Gastroesophageal sphincter (tissue), 4 donors: ENCODE measurements at regions not wholly inside any gene's neighbourhood (a gene's known extent, or its start where the extent isn't known, plus 50 kb on each side); places are given as distances from the start of the nearest gene placed in this dataset.
"Not testable (repeated sequence)": the region's sequence is repeated elsewhere in the genome, so short reads cannot be mapped to it uniquely, and the experiment has no call there.

ENCODE experiments used
- ATAC-seq: fragments of 150-250 bp; one replicate; pipeline ENCODE4 v1.9.1; 2016; ENCODE audit warnings: mild to moderate bottlenecking, moderate library complexity
- H3K27ac ChIP-seq, 4 donors: fragments of 200-600 bp; sonication (generic) in 3 of 4; 1 replicate in 3 of 4; 2 replicates in 1 of 4; pipeline ENCODE4 v1.5.1; 2016 to 2019
- H3K27me3 ChIP-seq: fragments of 200-600 bp; sonication (generic); one replicate; pipeline ENCODE4 v1.5.1; 2019
- H3K36me3 ChIP-seq, 2 donors: fragments of 200-600 bp; sonication (generic); one replicate each; pipeline ENCODE4 v1.5.1; 2019; ENCODE audit warnings: control low read depth in 1 of 2
- H3K4me1 ChIP-seq, 3 donors: fragments of 200-600 bp; sonication (generic); 1 replicate in 2 of 3; 2 replicates in 1 of 3; pipeline ENCODE4 v1.5.1; 2016 to 2019; ENCODE audit warnings: control low read depth in 2 of 3
- H3K4me3 ChIP-seq, 2 donors: fragments of 200-600 bp; sonication (generic); one replicate each; pipeline ENCODE4 v1.5.1; 2019; ENCODE audit warnings: mild to moderate bottlenecking in 1 of 2, moderate library complexity in 1 of 2
- H3K9me3 ChIP-seq, 3 donors: fragments of 200-600 bp; sonication (generic); one replicate each; pipeline ENCODE4 v1.5.1; 2017 to 2019; ENCODE audit warnings: control low read depth in 2 of 3
- EP300 ChIP-seq: sonication (generic); formaldehyde crosslinking; IDR thresholded peaks from one replicate; pipeline ENCODE4 v1.6.1; 2017; ENCODE audit warnings: antibody characterized with exemption, mild to moderate bottlenecking
- POLR2A ChIP-seq, 2 donors: fragments of 450-650 bp; IDR thresholded peaks; one replicate each; pipeline ENCODE4 v1.6.1; 2017; ENCODE audit warnings: antibody characterized with exemption in 2 of 2, mild to moderate bottlenecking in 2 of 2, moderate library complexity in 1 of 2
- POLR2AphosphoS5 ChIP-seq: sonication (generic); formaldehyde crosslinking; IDR thresholded peaks from one replicate; pipeline ENCODE4 v1.6.1; 2017; ENCODE audit warnings: antibody characterized with exemption
- WGBS, 2 donors: methylation state at CpG; one replicate each; pipeline ENCODE4 v1.1.5; 2018; ENCODE audit warnings: low coverage in 1 of 2; 5-methylcytosine and 5-hydroxymethylcytosine counted together
- TF ChIP-seq, protein P1 (sequence below), 4 experiments: fragments of 200-600 bp in 2 of 4; fragments of 450-650 bp in 2 of 4; sonication (generic) in 1 of 4; IDR thresholded peaks; one replicate each; pipeline ENCODE4 v1.5.1; 2017 to 2019; ENCODE audit warnings: antibody characterized with exemption in 4 of 4, mild to moderate bottlenecking in 2 of 4, moderate library complexity in 2 of 4

DNA sequence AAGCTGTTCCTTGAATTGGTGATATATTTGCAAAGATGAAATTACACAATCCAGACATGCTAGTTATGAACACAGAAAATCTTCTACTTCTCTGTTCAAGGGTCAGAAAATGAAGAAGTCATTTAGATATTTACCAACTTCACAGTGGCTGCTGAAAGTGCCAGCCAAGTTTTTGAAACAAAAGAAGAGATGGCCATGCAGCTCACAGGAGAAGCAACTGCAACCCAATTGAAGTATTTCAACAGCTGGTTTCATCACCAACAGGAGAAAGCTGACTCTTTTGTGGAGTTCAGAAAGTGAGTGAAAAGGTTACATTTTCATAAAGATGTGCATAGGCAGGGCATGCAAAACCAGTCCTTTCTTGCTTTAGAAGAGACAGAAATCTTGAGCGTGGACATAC is 70.1 kb upstream of the LSM6 start:
- Histone ChIP-seq H3K27me3 (no peaks in the 10 kb centered on the region), H3K4me1 (no peaks in the 10 kb centered on the region), H3K27ac (no peak overlapping the region), H3K36me3 (no peaks in the 10 kb centered on the region), H3K9me3 (no peaks in the 10 kb centered on the region), H3K4me3 (no peak overlapping the region)
- TF ChIP-seq POLR2AphosphoS5 (no peak), POLR2A (IDR thresholded peaks at IDR 0.05) (no peak), EP300 (no peak)
- TF ChIP-seq, protein P1, sequence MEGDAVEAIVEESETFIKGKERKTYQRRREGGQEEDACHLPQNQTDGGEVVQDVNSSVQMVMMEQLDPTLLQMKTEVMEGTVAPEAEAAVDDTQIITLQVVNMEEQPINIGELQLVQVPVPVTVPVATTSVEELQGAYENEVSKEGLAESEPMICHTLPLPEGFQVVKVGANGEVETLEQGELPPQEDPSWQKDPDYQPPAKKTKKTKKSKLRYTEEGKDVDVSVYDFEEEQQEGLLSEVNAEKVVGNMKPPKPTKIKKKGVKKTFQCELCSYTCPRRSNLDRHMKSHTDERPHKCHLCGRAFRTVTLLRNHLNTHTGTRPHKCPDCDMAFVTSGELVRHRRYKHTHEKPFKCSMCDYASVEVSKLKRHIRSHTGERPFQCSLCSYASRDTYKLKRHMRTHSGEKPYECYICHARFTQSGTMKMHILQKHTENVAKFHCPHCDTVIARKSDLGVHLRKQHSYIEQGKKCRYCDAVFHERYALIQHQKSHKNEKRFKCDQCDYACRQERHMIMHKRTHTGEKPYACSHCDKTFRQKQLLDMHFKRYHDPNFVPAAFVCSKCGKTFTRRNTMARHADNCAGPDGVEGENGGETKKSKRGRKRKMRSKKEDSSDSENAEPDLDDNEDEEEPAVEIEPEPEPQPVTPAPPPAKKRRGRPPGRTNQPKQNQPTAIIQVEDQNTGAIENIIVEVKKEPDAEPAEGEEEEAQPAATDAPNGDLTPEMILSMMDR (IDR thresholded peaks at IDR 0.05) = no peak
- ATAC-seq = peak; percentile 50
- 100% methylated on average over 1 of the region's 1 CpG for WGBS, 2 donors

DNA sequence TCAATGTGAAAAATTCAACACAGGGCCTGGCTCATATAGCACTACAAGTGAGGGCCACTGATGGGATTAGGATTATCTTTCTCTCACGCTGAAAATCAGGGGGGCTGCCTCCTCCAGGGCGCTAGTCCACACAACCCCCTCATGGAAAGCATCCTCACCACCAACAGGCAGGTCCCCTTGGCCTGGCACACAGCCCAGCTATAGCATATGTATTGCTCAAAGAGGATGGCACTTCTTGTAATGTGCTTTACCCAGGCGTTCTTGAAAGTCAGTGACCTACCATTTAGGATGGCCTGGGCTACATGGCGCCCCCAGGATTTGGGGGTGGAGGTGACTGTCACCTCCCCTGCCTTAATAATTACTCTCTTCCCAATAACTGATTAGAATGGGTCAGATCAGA is 71.0 kb upstream of the LSM6 start:
- WGBS, 2 donors = 82 to 83% methylated on average over 3 to 4 of the region's 4 CpGs
- H3K4me3 ChIP-seq = no peak overlapping the region

DNA sequence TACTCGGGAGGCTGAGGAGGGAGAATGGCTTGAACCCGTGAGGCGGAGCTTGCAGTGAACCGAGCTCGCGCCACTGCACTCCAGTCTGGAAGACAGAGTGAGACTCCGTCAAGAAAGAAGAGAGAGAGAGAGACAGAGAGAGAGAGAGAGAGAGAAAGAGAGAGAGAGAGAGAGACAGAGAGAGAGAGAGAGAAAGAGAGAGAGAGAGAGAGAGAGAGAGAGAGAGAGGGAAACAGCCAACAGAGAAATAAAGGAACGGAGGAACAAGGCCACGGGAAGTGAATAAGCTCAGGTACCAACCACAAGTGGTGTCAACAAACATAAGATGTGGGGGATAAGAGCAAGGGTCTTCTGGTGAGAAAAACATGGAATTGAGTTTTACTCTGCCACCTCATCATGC is 71.5 kb upstream of the LSM6 start:
- not testable (repeated sequence) for H3K27me3 ChIP-seq, H3K4me1 ChIP-seq, H3K4me3 ChIP-seq, ATAC-seq, H3K9me3 ChIP-seq, H3K27ac ChIP-seq, H3K36me3 ChIP-seq
- 80 to 85% methylated on average over 2 to 5 of the region's 9 CpGs for WGBS, 2 donors

More for the DNA sequence above, 71.0 kb upstream of the LSM6 start:
- Histone ChIP-seq H3K36me3 (no peaks in the 10 kb centered on the region), H3K9me3 (no peaks in the 10 kb centered on the region), H3K4me1 (no peaks in the 10 kb centered on the region), H3K27me3 (no peaks in the 10 kb centered on the region), H3K27ac (no peak overlapping the region)
- no peak for ATAC-seq
- TF ChIP-seq, protein P1 (IDR thresholded peaks at IDR 0.05) = no peak
- no peak for TF ChIP-seq POLR2A (IDR thresholded peaks at IDR 0.05)
- no peak for TF ChIP-seq EP300
- TF ChIP-seq POLR2AphosphoS5 = no peak

DNA sequence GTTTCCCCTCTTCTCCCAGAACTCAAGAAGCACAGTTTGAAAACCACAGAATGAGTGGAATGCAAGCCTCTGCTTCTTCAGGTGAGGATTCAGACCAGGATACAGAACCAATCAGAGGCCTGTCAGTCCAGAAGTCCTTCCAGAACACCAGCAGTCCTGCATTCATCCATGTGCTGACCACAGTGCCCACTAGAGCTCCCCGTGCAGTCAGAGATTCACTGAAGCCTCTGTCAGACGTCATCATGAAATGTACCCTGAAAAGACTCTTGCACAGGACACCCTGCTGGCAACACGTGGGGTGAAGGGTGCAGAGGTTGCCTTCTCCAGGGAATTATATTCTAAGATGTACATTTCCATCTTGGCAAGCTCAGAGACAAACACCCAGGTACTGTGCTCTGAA is 75.9 kb upstream of the LSM6 start:
- Histone ChIP-seq H3K36me3 (no peaks in the 10 kb centered on the region), H3K27me3 (no peaks in the 10 kb centered on the region), H3K4me3 (no peak overlapping the region), H3K4me1 (no peaks in the 10 kb centered on the region), H3K27ac (no peak overlapping the region), H3K9me3 (no peaks in the 10 kb centered on the region)
- TF ChIP-seq POLR2A (IDR thresholded peaks at IDR 0.05) = no peak
- no peak for TF ChIP-seq POLR2AphosphoS5
- no peak for TF ChIP-seq EP300
- TF ChIP-seq, protein P1 (IDR thresholded peaks at IDR 0.05) = no peak
- ATAC-seq = no peak
- no CpG with 5 or more reads among the region's 3 CpGs for WGBS, 2 donors

DNA sequence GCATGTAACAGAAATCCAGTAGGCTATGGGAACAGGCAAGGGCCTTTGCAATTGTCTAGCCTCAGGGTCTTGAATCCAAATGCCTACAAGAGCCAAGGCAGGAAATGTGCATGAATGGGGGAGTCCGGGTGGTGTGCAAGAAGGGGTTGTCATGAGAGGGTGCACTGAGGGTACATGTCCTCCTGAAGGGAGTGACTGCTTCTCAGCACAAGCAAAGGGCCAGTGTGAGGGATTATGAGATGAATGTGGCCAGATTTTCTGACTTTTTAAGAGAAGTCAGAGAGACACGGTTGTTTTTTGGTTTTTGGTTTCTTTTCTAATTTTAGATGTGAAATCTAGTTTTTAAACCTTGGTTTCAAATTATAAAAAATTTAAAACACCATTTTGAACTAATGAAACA is 76.5 kb upstream of the LSM6 start:
- Histone ChIP-seq H3K36me3 (no peaks in the 10 kb centered on the region), H3K27ac (no peak overlapping the region), H3K9me3 (no peaks in the 10 kb centered on the region), H3K27me3 (no peaks in the 10 kb centered on the region), H3K4me1 (no peaks in the 10 kb centered on the region), H3K4me3 (no peak overlapping the region)
- no peak for ATAC-seq
- TF ChIP-seq POLR2A (IDR thresholded peaks at IDR 0.05) (no peak), POLR2AphosphoS5 (no peak), EP300 (no peak)
- TF ChIP-seq, protein P1 (IDR thresholded peaks at IDR 0.05) = no peak
- 81 to 100% methylated on average over 2 of the region's 2 CpGs for WGBS, 2 donors

DNA sequence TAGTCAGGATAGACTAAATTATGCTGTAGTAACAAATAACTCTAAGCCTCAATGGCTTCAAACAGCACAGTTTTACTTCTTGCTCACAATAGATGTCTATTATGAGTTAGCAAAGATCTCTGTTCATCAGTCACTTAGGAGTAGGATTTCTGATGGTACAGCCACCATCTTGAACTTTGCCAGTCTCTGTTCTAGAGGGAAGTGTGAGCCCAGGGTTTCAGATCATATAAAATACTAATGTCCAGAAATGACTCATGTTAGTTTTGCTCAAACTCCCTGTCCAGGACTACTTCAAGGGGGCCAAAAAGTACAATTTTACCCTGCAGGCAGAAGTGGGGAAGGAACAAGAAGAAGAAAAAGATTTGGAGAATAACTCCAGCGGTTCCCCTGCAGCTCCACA is 77.1 kb upstream of the LSM6 start:
- 80 to 100% methylated on average over 1 of the region's 1 CpG for WGBS, 2 donors
- TF ChIP-seq POLR2A (IDR thresholded peaks at IDR 0.05) = no peak
- TF ChIP-seq, protein P1 (IDR thresholded peaks at IDR 0.05) = no peak
- TF ChIP-seq EP300 = no peak
- no peak for TF ChIP-seq POLR2AphosphoS5
- Histone ChIP-seq H3K27ac (no peak overlapping the region), H3K9me3 (no peaks in the 10 kb centered on the region), H3K4me3 (no peak overlapping the region), H3K4me1 (no peaks in the 10 kb centered on the region), H3K27me3 (no peaks in the 10 kb centered on the region), H3K36me3 (no peaks in the 10 kb centered on the region)
- no peak for ATAC-seq
